ENCODE measurements at regions not wholly inside any gene's neighbourhood (a gene's known extent, or its start where the extent isn't known, plus 50 kb on each side); places are given as distances from the start of the nearest gene placed in this dataset.
"Not testable (repeated sequence)": the region's sequence is repeated elsewhere in the genome, so short reads cannot be mapped to it uniquely, and the experiment has no call there.

DNA sequence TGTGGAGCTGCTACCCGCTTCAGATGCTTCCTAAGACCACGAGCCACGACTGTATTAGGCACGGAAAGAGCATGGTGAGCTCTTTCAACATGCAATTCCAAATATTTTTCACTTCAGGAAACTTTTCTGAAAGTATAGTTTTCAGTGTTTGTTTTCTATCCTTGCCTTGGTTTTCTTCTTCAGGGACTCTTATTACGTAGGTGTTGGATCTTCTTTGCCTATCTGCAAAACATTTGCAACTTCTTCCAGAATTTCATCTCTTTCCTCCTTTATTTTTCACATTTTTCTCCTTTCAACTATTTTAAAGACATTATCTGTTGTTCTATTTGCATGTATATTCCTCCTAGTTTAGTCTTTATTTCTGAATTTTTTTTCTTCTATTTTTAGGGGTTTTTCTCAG, 148.9 kb upstream of the LSM14A start:
- DNase-seq (ENCODE audit: low spot score), result no peak

- DNase-seq (ENCODE audit: low spot score), result no peak
These were observed 138.4 kb upstream of the LSM14A start for GRCh38 chr19:34033880-34034279.

DNA sequence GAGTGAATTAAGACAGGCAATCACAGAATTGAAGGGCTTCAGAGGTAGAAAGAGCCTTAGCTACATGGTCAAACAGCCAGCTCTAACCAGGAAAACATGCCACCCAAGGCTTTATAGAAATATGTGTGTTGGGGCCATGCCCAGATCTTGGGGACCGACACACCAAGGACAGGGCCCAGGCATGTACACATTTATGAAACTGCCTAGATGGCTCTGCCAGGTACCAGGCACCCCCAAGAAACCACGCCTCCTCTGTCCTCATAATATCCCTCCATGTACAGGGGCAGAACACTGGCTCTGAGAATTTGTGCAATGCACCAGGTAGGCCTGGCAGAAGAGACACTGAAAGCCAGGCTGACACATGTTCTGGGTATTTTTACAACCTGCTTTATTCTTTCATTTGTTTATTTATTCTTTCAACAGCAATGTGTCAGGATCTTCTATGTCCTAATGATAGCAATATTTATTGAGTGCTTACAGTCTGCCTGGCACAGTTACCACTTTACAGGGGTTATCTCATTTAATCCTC, 137.9 kb upstream of the LSM14A start:
- no peak for DNase-seq (ENCODE audit: low spot score)

- no peak for DNase-seq (ENCODE audit: low spot score)
These were observed 130.3 kb upstream of the LSM14A start for GRCh38 chr19:34041925-34042521.

DNA sequence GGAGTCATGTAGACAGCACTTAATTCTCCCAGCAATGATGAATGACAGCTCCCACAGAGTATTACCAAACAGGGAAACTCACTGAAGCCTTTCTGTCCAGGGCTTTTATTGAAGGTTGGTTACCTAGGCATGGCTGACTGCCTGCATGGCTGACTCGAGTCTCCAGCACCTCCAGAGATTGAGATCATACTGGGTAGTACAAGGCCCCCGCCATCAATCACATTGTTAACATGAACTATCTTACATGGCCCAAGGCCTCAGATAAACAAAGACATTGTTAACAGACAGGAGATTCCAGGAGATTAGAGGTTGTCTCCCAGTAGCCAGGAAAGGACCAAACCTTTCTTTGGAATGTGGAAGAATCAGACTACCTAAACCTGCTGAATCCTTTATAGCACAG, 128.3 kb upstream of the LSM14A start:
- no peak for DNase-seq (ENCODE audit: low spot score)

DNA sequence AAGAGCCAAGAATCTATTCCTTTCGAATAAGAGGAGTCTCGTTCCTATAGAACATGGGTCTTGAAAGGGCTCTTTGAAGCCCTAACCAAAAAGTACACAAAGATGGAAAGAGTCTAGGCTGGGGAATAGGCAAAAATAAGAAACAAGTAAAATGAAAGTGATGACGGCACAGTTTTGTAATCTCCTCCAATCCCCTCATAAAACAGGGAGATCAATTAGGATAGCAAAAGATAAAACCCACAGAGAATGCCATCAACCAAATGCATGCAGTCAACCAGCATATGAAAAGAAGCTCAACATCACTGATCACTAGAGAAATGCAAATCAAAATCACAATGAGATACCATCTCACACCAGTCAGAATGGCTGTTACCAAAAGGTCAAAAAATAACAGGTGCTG, 122.4 kb upstream of the LSM14A start:
- no peak for DNase-seq (ENCODE audit: low spot score)

DNA sequence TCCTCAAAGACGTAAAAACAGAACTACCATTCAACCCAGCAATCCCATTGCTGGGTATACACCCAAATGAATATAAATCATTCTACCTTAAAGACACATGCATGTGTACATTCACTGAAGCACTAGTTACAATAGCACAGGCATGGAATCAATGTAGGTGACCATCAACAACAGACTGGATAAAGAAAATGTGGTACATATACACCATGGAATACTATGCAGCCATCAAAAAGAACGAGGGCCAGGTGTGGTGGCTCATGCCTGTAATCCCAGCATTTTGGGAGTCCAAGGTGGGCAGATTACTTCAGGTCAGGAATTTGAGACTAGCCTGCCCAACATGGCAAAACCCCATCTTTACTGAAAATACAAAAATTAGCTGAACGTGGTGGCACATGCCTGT, 121.9 kb upstream of the LSM14A start:
- DNase-seq (ENCODE audit: low spot score), result not testable (repeated sequence)

DNA sequence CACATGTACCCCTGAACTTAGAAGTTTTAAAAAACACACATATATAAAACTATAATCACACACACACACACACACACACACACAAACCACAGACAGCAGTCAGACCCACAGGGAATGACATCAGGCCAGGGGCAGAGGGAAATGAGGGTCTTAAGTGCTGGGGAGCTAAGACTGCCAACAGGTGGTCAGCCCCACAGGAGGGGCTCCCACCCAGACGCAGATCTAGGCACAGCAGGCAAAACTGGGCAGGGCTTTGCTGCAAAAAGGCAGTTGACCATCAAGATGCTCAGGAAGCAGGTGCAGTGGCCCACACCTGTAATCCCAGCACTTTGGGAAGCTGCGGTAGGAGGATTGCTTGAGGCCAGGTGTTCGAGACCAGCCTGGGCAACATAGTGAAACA, 121.0 kb upstream of the LSM14A start:
- no peak for DNase-seq (ENCODE audit: low spot score)

DNA sequence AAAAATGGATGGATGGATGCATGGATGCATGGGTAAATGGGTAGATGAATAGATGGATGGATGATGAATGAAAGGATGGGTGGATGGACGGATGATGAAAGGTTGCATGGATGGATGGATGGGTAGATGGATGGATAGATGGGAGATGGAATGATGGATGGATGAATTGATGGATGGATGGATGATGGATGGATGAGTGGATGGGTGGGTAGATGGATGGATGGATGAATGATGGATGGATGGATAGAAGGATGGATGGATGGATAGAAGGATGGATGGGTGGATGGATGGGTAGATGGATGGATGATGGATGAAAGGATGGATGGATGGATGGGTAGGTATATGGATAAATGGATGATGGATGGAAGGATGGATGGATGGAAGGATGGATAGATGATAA, 115.1 kb upstream of the LSM14A start:
- no peak for DNase-seq (ENCODE audit: low spot score)

DNA sequence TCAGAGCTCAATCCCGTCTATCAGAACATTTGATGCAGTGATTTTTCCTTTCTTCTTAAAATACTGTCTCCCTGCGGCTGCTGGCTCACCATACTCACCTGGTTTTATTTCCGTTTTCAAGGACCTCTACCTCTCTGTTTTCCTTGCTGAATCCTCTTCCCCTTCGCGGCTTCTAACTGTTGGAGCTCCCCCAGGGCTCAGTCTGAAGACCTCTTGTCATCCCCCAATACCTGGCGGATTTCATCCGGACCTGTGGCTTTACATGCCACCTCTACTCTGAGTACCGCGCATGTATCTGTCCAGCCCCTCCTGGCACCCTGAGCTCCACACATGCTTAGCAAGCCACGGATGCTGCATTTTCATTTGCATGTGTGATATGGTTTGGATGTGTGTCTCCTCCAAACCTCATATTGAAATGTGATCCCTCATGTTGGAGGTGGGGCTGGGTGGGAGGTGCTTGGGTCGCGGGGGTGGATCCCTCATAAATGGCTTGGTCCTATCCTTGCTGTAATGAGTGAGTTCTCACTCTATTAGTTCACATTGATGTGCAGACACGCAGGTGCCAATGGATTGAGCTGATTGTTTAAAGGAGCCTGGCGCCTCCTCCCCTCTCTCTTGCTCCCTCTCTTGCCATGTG, 106.2 kb upstream of the LSM14A start:
- no peak for DNase-seq (ENCODE audit: low spot score)

- no peak for DNase-seq (ENCODE audit: low spot score)
These were observed 104.4 kb upstream of the LSM14A start for GRCh38 chr19:34067861-34068271.

GRCh38 chr19:34075661-34076091, 96.6 kb upstream of the LSM14A start:
- no peak for DNase-seq (ENCODE audit: low spot score)

GRCh38 chr19:34082289-34083077, 89.8 kb upstream of the LSM14A start:
- DNase-seq (ENCODE audit: low spot score), result no peak

GRCh38 chr19:34084396-34085145, 87.7 kb upstream of the LSM14A start:
- no peak for DNase-seq (ENCODE audit: low spot score)

DNA sequence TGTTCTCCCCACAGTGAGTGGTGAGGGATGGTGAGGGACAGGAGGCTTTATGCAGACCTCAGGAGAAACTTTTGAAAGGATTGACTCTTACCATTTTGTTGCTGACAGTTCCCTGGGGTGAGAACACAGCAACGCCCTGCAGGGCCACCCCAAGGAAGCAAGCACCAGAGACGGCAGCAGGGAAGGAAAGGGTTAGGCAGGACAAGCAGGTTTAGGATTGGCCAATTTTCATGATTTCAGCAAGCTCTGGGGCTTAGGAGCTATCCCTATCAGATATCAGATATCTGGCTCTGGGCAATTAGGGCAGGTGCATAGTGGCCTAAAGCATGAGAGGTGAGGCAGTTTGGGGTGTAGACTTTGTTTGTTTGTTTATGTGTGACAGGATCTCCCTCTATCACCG, 87.0 kb upstream of the LSM14A start:
- no peak for DNase-seq (ENCODE audit: low spot score)

GRCh38 chr19:34088292-34088691, 84.0 kb upstream of the LSM14A start:
- no peak for DNase-seq (ENCODE audit: low spot score)

- DNase-seq (ENCODE audit: low spot score), result no peak
These were observed 82.7 kb upstream of the LSM14A start for GRCh38 chr19:34089566-34089965.

GRCh38 chr19:34094960-34095359, 77.3 kb upstream of the LSM14A start:
- no peak for DNase-seq (ENCODE audit: low spot score)

DNA sequence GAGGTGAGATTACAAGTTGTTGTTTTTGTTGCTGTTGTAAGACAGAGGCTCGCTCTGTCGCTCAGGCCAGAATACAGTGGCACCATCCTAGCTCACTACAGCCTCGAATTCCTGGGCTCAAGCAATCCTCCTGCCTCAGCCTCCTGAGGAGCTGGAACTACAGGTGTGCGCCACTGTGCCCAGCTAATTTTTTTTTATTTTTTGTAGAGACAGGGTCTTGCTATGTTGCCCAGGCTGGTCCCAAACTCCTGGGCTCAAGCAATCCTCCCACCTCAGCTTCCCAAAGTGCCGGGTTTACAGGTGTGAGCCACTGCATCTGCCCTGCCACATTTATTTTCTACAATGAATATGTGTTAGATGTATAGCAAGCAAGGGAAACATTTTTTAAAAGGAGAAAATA, 76.9 kb upstream of the LSM14A start:
- DNase-seq (ENCODE audit: low spot score), result not testable (repeated sequence)

DNA sequence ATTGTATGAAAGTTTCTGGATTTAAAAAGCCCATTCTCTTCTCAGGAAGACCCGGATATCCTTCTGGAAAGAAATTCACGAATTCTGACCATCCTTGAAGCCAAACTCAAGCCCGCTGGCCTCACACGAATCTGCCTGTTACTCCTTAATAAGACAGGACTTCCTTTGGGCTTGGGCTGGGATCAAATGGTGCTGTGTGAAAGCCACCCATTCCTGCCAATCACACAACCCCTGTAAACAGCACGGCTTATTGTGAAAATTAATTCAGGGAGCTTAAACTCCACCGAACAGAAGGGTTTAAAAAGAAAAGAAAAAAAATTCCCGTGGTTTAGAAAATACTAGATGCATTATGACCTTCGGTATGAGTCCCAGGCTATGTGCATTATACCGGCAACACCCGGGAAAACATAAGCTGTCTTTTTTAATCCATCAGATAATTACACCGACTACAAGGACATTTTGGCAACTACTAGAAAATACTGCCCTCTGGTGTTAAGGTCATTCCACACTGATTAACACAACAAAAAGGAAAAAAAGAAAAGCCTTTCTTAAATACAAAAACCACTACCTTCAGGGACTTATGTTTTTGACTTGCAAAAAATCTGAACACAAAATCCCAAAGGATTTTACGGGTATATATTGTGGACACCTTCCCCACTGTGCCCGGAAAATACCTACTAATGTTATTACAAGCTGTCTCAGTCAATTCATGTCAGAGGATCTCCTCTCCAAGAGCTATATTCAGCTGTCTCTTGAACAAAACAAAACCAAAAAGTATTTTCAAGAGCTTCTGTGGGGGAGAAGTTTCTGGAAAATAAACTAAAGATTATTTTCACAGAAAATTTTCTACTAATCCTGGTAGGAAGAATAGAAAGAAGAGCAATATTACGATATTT, 76.0 kb upstream of the LSM14A start:
- no peak for DNase-seq (ENCODE audit: low spot score)

DNA sequence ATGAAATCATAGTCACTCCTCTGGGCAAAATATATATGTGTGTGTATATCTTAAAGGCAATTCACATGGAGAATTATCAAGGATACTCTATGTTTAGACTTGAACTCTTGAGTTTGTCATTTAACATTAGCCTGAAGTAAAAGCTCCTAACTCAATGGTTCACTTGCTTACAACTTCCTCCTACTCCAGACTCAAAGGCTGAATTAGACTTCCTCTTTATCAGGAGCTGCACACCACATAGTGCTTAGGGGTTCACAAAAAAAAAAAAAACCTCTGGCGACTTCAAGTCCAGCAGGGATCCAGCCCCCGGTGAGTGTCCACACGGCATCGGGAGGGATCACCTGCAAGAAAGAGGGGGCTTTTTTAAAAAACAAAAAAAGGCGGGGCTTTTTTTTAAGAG, 68.2 kb upstream of the LSM14A start:
- DNase-seq (ENCODE audit: low spot score), result no peak
